HG03378 (cell line): ENCODE measurements at regions not wholly inside any gene's neighbourhood (a gene's known extent, or its start where the extent isn't known, plus 50 kb on each side); places are given as distances from the start of the nearest gene placed in this dataset.

Source experiments
- ATAC-seq: cut with Tn5 transposase; IDR thresholded peaks from one replicate; pipeline ENCODE4 v1.9.1; 2021; ENCODE audit warnings: mild to moderate bottlenecking, moderate library complexity; ENCODE audit not compliant: unreplicated experiment

- ATAC-seq, result no peak
Measured at GRCh38 chr4:16377887-16378286, 151.6 kb upstream of the TAPT1 start.

GRCh38 chr4:16365036-16365569 is 138.8 kb upstream of the TAPT1 start:
- ATAC-seq, result no peak

- ATAC-seq, result no peak
Measured at GRCh38 chr4:16360694-16361262, 134.5 kb upstream of the TAPT1 start.

GRCh38 chr4:16353165-16353564 is 126.9 kb upstream of the TAPT1 start:
- ATAC-seq, result no peak

GRCh38 chr4:16351161-16351560 is 124.9 kb upstream of the TAPT1 start:
- no peak for ATAC-seq

- no peak for ATAC-seq
Measured at GRCh38 chr4:16344853-16345252, 118.6 kb upstream of the TAPT1 start.

- ATAC-seq, result no peak
Measured at GRCh38 chr4:16337936-16338335, 111.7 kb upstream of the TAPT1 start.

- ATAC-seq, result no peak
Measured at GRCh38 chr4:16334601-16335000, 108.3 kb upstream of the TAPT1 start.

GRCh38 chr4:16329797-16330134 is 103.5 kb upstream of the TAPT1 start:
- ATAC-seq, result no peak

GRCh38 chr4:16329125-16329796 is 103.0 kb upstream of the TAPT1 start:
- ATAC-seq, result no peak

GRCh38 chr4:16322183-16322582 is 95.9 kb upstream of the TAPT1 start:
- ATAC-seq, result no peak

- ATAC-seq, result no peak
Measured at GRCh38 chr4:16315456-16315855, 89.2 kb upstream of the TAPT1 start.

- no peak for ATAC-seq
Measured at GRCh38 chr4:16310606-16311005, 84.3 kb upstream of the TAPT1 start.

GRCh38 chr4:16302648-16303047 is 76.4 kb upstream of the TAPT1 start:
- no peak for ATAC-seq

- ATAC-seq, result no peak
Measured at GRCh38 chr4:16297003-16297402, 70.7 kb upstream of the TAPT1 start.

- no peak for ATAC-seq
Measured at GRCh38 chr4:16294455-16294854, 68.2 kb upstream of the TAPT1 start.

GRCh38 chr4:16293210-16293838 is 67.1 kb upstream of the TAPT1 start:
- no peak for ATAC-seq

- no peak for ATAC-seq
Measured at GRCh38 chr4:16292585-16292984, 66.3 kb upstream of the TAPT1 start.

GRCh38 chr4:16290681-16291420 is 64.6 kb upstream of the TAPT1 start:
- ATAC-seq, result no peak

GRCh38 chr4:16289897-16290554 is 63.8 kb upstream of the TAPT1 start:
- no peak for ATAC-seq

- ATAC-seq, result no peak
Measured at GRCh38 chr4:16284050-16284449, 57.8 kb upstream of the TAPT1 start.
